WERI-Rb-1 (cell line): ENCODE measurements at regions not wholly inside any gene's neighbourhood (a gene's known extent, or its start where the extent isn't known, plus 50 kb on each side); places are given as distances from the start of the nearest gene placed in this dataset.

Source experiments
- DNase-seq: peaks from one replicate; pipeline ENCODE4 v3.0.0-alpha.2; 2020
- H3K27ac ChIP-seq: fragments of 250-450 bp; sonication (Bioruptor Pico); 2 replicates; pipeline ENCODE4 v1.5.1; 2020; ENCODE audit warnings: mild to moderate bottlenecking, moderate library complexity
- H3K27me3 ChIP-seq: fragments of 250-450 bp; sonication (Bioruptor Pico); 2 replicates; pipeline ENCODE4 v1.5.1; 2021; ENCODE audit warnings: mild to moderate bottlenecking, low read depth, moderate library complexity; ENCODE audit not compliant: insufficient read depth, severe bottlenecking
- H3K36me3 ChIP-seq: fragments of 250-450 bp; sonication (Bioruptor Pico); 2 replicates; pipeline ENCODE4 v1.5.1; 2020; ENCODE audit warnings: mild to moderate bottlenecking, moderate library complexity
- H3K4me3 ChIP-seq: 2 replicates; pipeline ENCODE4 v1.5.1; 2011; ENCODE audit warnings: low read depth, mild to moderate bottlenecking, control low read depth, low read length
- H3K9me3 ChIP-seq: fragments of 250-450 bp; sonication (Bioruptor Pico); 2 replicates; pipeline ENCODE4 v1.5.1; 2021; ENCODE audit warnings: mild to moderate bottlenecking, moderate library complexity; ENCODE audit not compliant: severe bottlenecking
- CTCF ChIP-seq: IDR thresholded peaks from 2 replicates; pipeline ENCODE4 v1.5.1; 2011; ENCODE audit warnings: low read depth, mild to moderate bottlenecking, control low read depth, inconsistent platforms, low read length

GRCh38 chr2:52335727-52336126 is 1303.8 kb upstream of the NRXN1 start:
- H3K27me3 ChIP-seq = no peaks in the 10 kb centered on the region
- no peaks in the 10 kb centered on the region for H3K9me3 ChIP-seq
- no peak for TF ChIP-seq CTCF
- DNase-seq = no peak
- H3K36me3 ChIP-seq = no peaks in the 10 kb centered on the region
- no peak overlapping the region for H3K27ac ChIP-seq
- H3K4me3 ChIP-seq = no peak overlapping the region

GRCh38 chr2:52334185-52334584 is 1302.3 kb upstream of the NRXN1 start:
- Histone ChIP-seq H3K36me3 (no peaks in the 10 kb centered on the region), H3K4me3 (no peak overlapping the region), H3K27me3 (no peaks in the 10 kb centered on the region), H3K9me3 (no peaks in the 10 kb centered on the region), H3K27ac (no peak overlapping the region)
- no peak for DNase-seq
- TF ChIP-seq CTCF = no peak

- Histone ChIP-seq H3K9me3 (peaks cover 5% of the 10 kb centered on the region), H3K27ac (no peak overlapping the region), H3K4me3 (no peak overlapping the region), H3K36me3 (no peaks in the 10 kb centered on the region), H3K27me3 (no peaks in the 10 kb centered on the region)
- no peak for TF ChIP-seq CTCF
- no peak for DNase-seq
Observed at GRCh38 chr2:52327641-52328040, 1295.7 kb upstream of the NRXN1 start.

- no peak overlapping the region for H3K4me3 ChIP-seq
- DNase-seq = no peak
- H3K27ac ChIP-seq = no peak overlapping the region
- TF ChIP-seq CTCF = no peak
- H3K36me3 ChIP-seq = no peaks in the 10 kb centered on the region
- H3K27me3 ChIP-seq = no peaks in the 10 kb centered on the region
- no peaks in the 10 kb centered on the region for H3K9me3 ChIP-seq
Observed at GRCh38 chr2:52314231-52314630, 1282.3 kb upstream of the NRXN1 start.

- no peaks in the 10 kb centered on the region for H3K27me3 ChIP-seq
- no peak for TF ChIP-seq CTCF
- H3K27ac ChIP-seq = no peak overlapping the region
- no peak overlapping the region for H3K4me3 ChIP-seq
- no peak for DNase-seq
- no peaks in the 10 kb centered on the region for H3K9me3 ChIP-seq
- no peaks in the 10 kb centered on the region for H3K36me3 ChIP-seq
Observed at GRCh38 chr2:52312486-52312885, 1280.6 kb upstream of the NRXN1 start.

- H3K27ac ChIP-seq = no peak overlapping the region
- no peaks in the 10 kb centered on the region for H3K9me3 ChIP-seq
- no peak for TF ChIP-seq CTCF
- H3K36me3 ChIP-seq = no peaks in the 10 kb centered on the region
- no peaks in the 10 kb centered on the region for H3K27me3 ChIP-seq
- no peak overlapping the region for H3K4me3 ChIP-seq
- no peak for DNase-seq
Observed at GRCh38 chr2:52311862-52312261, 1279.9 kb upstream of the NRXN1 start.
